HEK293T (cell line): ENCODE measurements at regions not wholly inside any gene's neighbourhood (a gene's known extent, or its start where the extent isn't known, plus 50 kb on each side); places are given as distances from the start of the nearest gene placed in this dataset.

Experiments used
- BHLHE40 ChIP-seq: fragments of 450-650 bp; IDR thresholded peaks from 2 replicates; pipeline ENCODE4 v1.6.1; 2016; ENCODE audit warnings: mild to moderate bottlenecking, moderate library complexity, borderline replicate concordance
- CTBP1 ChIP-seq: fragments of 450-650 bp; IDR thresholded peaks from 2 replicates; pipeline ENCODE4 v1.6.1; 2016; ENCODE audit warnings: borderline replicate concordance
- ELF4 ChIP-seq: fragments of 450-650 bp; IDR thresholded peaks from 2 replicates; pipeline ENCODE4 v1.6.1; 2017; ENCODE audit warnings: antibody characterized with exemption
- FOXA1 ChIP-seq: fragments of 450-650 bp; IDR thresholded peaks from 2 replicates; pipeline ENCODE4 v1.6.1; 2016; ENCODE audit warnings: mild to moderate bottlenecking
- LEF1 ChIP-seq: fragments of 450-650 bp; IDR thresholded peaks from 2 replicates; pipeline ENCODE4 v1.6.1; 2017; ENCODE audit warnings: mild to moderate bottlenecking, borderline replicate concordance
- TARDBP ChIP-seq: fragments of 450-650 bp; IDR thresholded peaks from 2 replicates; pipeline ENCODE4 v1.6.1; 2016
- ZNF384 ChIP-seq: fragments of 450-650 bp; IDR thresholded peaks from 2 replicates; pipeline ENCODE4 v1.6.1; 2016

- TF ChIP-seq CTBP1, result no peak
- no peak for TF ChIP-seq ZNF384
- no peak for TF ChIP-seq FOXA1
- no peak for TF ChIP-seq TARDBP
- no peak for TF ChIP-seq ELF4
- no peak for TF ChIP-seq BHLHE40
- TF ChIP-seq LEF1, result no peak
These were observed 210.4 kb downstream of the KLHL4 start for GRCh38 chrX:87728024-87728423.
